ENCODE measurements at regions not wholly inside any gene's neighbourhood (a gene's known extent, or its start where the extent isn't known, plus 50 kb on each side); places are given as distances from the start of the nearest gene placed in this dataset.
A peak's percentile ranks its signal among the peaks of the same experiment; 100 is the strongest.

DNA sequence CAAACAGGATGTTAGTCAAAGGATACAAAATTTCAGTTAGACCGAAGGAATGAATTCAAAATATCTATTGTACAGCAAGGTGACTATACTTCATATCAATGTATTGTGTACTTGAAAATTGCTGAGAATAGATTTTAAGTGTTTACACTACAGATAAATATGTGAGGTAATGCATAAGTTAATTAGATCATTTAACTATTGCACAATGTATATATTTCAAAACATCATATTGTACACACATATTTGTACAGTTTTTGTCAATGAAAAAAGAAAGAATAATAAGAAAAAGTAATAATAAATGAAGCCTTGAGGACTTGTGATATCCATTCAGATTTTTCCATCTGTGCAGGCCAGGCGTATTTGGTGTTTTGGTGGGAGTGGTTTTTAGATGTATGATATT, 367.4 kb upstream of the SNX7 start:
- FAIRE-seq (peak; percentile 38), DNase-seq (ENCODE audit: low spot score) (no peak)

GRCh38 chr1:98292994-98293393, 368.5 kb upstream of the SNX7 start:
- no peak for DNase-seq (ENCODE audit: low spot score)
- no peak for FAIRE-seq

- FAIRE-seq, result no peak
- no peak for DNase-seq (ENCODE audit: low spot score)
Measured at GRCh38 chr1:98289311-98289710, 368.5 kb upstream of the DPYD start.

DNA sequence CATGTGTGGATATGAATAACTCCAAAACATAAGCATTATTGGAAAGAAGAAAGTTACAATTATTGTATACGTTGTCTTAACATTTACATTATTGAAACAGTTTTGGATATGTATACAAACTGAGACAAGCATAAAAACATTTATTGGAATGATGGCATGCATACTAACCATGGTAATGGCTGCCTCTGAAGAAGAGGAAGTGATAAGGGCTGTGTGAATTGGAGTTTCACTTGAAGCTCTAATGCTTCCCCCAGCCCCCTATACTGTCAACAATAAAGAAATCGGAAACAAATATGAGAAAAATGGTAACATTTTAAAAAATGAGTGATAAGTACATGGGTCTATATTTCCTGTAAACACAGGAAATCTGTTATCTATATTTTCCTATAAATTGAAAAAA, 367.7 kb upstream of the DPYD start:
- DNase-seq (ENCODE audit: low spot score), result no peak
- no peak for FAIRE-seq

DNA sequence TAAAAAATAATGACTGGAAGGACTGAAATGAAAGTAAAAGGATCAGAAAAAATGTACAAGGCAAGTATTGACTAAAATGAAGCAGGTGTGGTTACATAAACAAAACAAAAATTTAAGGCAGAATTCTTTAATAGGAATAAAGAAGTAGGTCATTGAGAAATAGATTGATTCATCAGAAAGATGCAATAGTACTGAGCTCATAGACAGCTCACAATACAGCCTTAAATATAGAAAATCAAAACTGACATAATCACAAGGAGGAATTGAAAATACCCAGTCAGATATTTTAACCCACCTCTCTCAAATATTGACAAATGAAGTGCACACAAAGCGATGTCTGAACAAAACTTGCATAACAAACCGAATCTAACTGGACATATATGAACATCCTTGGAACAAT, 366.8 kb upstream of the DPYD start:
- DNase-seq (ENCODE audit: low spot score), result no peak
- no peak for FAIRE-seq

DNA sequence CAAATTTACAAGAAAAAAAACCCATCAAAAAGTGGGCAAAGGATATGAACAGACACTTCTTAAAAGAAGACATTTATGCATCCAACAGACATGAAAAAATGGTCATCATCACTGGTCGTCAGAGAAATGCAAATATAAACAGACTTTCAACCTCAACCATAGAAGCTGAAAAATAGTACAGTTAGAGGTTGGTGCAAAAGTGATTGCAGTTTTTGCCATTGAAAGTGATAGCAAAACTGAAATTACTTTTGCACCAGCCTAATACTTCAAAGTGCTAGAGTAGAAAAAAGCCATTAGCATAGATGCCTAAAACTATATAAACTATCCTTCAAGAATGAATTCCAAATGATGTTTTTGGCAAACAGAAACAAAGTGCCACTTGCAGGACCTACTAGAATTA, 365.8 kb upstream of the DPYD start:
- DNase-seq (ENCODE audit: low spot score) (no peak), FAIRE-seq (no peak)

- DNase-seq (ENCODE audit: low spot score) (peak; percentile 39), FAIRE-seq (peak; percentile 62)
Measured at GRCh38 chr1:98285286-98285685, 364.5 kb upstream of the DPYD start.

DNA sequence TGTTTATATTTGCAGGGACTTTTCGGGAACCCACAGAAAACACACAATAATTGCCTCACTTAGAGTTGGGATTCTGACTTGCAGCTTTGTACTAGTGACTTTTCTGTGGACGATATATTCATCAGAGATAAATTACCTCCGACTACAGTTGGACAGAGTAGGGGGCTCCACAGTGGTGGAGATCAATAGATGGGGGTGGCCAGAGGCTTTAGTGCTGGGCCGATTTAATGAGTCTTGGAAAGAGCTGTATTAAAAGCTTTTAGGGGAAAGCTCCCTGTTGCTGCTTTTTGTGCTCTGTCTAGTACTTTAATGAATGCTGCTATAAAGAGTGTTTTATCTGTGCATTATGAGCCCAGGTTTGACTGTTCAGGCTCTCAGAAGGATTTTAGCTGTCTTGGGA, 359.2 kb upstream of the DPYD start:
- FAIRE-seq, result no peak
- no peak for DNase-seq (ENCODE audit: low spot score)

DNA sequence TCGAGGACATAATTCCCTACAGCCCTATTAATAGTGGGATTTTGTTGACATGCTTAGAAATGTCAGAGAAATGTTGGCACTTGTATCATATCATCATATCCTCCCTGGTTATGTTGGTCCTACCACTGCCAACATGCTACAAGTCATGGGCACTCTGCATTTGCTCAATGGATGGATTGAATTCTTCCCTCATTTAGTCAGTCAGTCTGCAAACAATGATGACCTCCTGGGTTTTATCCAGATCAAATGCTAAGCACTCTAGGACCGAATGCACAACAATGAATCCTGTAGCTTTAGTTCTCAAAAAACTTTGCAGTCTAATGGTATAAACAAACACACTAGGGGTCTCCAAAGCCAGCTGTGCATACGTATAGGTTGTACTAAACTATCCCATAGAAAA, 357.2 kb upstream of the DPYD start:
- DNase-seq (ENCODE audit: low spot score), result peak; percentile 22
- FAIRE-seq, result no peak

DNA sequence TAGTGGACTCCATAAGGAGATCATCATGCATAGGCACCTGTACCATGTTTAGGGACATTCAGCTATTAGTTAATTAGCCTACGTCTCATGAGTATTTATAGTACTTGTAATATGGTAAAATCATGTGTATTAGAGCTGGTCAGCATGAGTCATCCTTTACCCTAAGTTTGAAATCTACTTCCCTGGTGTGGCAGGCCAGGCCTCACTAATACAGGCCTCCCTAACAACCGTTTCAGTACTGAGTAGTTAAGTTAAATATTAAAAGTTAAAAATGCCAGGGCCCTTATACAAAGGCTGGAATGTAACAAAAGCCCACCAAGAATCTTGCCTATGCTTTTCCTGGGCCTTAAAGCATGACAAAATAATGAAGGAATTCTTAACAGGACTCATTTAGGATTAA, 356.3 kb upstream of the DPYD start:
- FAIRE-seq, result peak; percentile 98
- peak; percentile 96 for DNase-seq (ENCODE audit: low spot score)

GRCh38 chr1:98276514-98276913, 355.7 kb upstream of the DPYD start:
- FAIRE-seq, result no peak

GRCh38 chr1:98268316-98268715, 347.5 kb upstream of the DPYD start:
- FAIRE-seq, result no peak
- DNase-seq (ENCODE audit: low spot score), result no peak

More at GRCh38 chr1:98276514-98276913, 355.7 kb upstream of the DPYD start:
- no peak for DNase-seq (ENCODE audit: low spot score)

GRCh38 chr1:98267423-98267822, 346.6 kb upstream of the DPYD start:
- no peak for FAIRE-seq
- no peak for DNase-seq (ENCODE audit: low spot score)

DNA sequence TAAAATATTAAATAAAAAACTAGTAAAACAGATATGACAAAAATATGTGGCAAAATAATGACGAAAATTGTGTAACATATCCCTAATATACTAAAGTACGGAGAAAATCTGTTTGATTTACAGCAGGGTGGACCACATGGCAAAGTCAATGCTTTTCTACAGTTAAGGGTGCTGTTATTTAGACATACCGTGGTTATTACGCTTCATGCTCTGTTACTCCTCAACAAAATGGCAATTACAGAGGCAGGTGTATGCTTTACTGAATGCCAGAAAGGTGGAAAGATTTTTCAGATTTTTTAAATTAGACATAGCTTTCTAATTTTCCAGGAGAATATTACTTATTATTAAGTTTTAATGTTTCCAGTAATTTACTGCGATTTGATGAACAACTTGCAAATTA, 343.9 kb upstream of the DPYD start:
- peak; percentile 80 for FAIRE-seq
- DNase-seq (ENCODE audit: low spot score), result peak; percentile 44

DNA sequence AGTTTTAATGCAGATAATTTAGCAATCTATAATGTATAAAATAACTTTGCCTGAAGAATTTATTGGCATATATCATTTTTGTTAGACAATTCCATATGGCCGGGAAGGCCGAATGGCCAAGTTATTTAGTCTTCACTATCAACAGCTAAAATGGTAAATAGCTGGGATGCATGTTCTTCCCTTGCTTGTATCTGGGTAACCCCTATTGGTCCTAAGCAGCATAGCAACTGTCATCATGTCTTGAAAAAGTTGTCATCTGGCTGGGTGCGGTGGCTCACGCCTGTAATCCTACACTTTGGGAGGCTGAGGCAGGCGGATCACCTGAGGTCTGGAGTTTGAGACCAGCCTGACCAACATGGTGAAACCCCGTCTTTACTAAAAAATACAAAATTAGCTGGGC, 340.0 kb upstream of the DPYD start:
- no peak for DNase-seq (ENCODE audit: low spot score)
- no peak for FAIRE-seq

DNA sequence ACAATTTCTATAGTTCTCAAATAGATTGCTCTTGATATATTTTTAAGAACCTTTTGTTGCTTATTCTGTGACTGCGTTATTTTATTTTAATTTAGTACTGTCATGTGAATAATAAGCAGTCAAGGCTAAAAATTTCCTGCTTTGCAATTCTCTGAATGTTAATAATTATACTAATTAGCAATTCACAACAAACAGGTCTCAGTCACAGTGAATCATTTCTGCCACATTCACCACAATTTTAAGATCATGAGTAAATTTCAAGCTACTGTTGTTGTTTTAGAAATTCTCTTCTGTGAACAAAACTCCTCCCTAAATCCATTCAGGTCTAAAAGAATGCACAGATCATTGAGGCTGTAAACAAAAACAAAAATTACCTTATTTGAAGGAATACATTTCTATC, 339.6 kb upstream of the DPYD start:
- no peak for DNase-seq (ENCODE audit: low spot score)
- FAIRE-seq, result no peak

DNA sequence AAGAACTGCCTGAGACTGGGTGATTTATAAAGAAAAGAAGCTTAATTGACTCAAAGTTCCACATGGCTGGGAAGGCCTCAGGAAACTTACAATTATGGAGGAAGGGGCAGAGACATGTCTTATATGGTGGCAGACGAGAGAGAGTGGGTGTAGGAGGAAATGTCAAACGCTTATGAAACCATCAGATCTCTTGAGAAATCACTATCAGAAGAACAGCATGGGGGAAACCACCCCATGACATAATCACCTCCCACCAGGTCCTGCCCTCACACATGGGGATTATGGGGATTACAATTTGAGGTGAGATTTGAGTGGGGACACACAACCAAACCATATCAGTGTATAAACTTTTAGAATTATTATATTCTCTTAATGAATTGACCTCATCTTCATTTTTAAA, 335.9 kb upstream of the DPYD start:
- FAIRE-seq, result no peak
- DNase-seq (ENCODE audit: low spot score), result no peak

GRCh38 chr1:98253145-98253544, 332.3 kb upstream of the DPYD start:
- no peak for DNase-seq (ENCODE audit: low spot score)
- no peak for FAIRE-seq

GRCh38 chr1:98251497-98251896, 330.7 kb upstream of the DPYD start:
- FAIRE-seq (no peak), DNase-seq (ENCODE audit: low spot score) (no peak)

DNA sequence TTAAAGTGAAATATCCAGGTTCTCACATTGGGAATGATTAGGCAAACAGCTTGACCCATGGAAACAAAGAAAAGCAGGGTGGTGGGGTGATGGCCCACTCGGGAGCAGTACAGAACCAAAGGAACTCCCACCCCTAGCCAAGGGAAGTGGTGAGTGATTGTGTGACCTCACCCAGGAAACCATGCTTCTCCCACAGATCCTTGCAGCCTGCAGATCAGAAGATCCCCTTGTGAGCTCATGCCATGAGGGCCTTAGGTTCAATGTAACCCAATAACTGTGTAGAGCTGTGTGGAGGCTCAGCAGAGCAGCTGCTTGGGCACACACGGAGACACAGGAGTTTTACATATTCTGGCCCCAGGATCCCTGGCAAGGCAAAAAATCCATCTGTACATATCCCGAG, 311.8 kb upstream of the DPYD start:
- no peak for DNase-seq (ENCODE audit: low spot score)
- no peak for FAIRE-seq

DNA sequence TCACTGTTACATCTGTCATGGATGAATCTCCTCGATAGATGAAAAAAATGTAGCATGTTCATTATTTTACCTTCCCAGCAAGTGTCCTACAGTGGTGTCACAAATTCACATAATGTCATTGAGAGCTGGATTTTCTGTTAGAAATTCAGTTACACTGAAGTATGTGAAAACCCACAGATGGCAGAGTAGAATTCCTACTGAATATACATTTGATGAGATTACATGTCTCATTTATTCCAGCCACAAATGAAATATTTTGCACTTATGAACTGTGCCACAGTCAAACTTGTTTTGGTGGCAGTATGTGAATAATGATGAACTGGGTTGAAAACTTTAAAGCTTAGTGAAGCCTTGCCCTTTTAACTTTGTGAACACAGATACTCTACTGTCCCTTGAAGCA, 301.9 kb upstream of the DPYD start:
- DNase-seq (ENCODE audit: low spot score) (no peak), FAIRE-seq (no peak)

GRCh38 chr1:98221923-98222322, 301.1 kb upstream of the DPYD start:
- DNase-seq (ENCODE audit: low spot score) (no peak), FAIRE-seq (no peak)

DNA sequence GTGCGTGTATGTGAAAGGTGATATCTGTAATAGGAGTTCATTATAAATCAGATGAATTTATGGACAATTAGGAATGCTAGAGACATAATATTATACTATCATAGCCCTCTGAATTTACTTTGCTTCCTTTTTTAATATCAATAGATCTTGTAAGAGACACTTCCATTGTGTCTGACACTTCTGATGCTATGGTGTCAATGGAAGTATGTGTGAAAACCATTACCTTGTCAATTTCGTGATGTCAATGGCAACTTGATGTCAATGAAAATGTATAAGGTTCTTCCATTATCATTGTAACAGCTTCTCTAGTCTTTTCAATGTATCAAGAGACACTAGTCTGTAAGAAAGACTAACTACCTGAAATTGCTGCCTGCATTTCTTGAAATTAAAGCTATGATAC, 296.8 kb upstream of the DPYD start:
- DNase-seq (ENCODE audit: low spot score), result no peak
- no peak for FAIRE-seq

- DNase-seq (ENCODE audit: low spot score), result no peak
- no peak for FAIRE-seq
Measured at GRCh38 chr1:98216304-98216703, 295.5 kb upstream of the DPYD start.
